GM19023 (cell line): ENCODE measurements at regions not wholly inside any gene's neighbourhood (a gene's known extent, or its start where the extent isn't known, plus 50 kb on each side); places are given as distances from the start of the nearest gene placed in this dataset.
"Not testable (repeated sequence)": the region's sequence is repeated elsewhere in the genome, so short reads cannot be mapped to it uniquely, and the experiment has no call there.

Experiments used
- ATAC-seq: cut with Tn5 transposase; IDR thresholded peaks from one replicate; pipeline ENCODE4 v1.9.1; 2021; ENCODE audit warnings: mild to moderate bottlenecking, moderate library complexity; ENCODE audit not compliant: unreplicated experiment

- no peak for ATAC-seq
These were observed 107.1 kb downstream of the USP22 start for GRCh38 chr17:20935740-20936139.

GRCh38 chr17:20938244-20938643, 104.6 kb downstream of the USP22 start:
- no peak for ATAC-seq

GRCh38 chr17:20938988-20939615, 103.7 kb downstream of the USP22 start:
- ATAC-seq = no peak

GRCh38 chr17:20941872-20942271, 100.9 kb downstream of the USP22 start:
- ATAC-seq = no peak

- ATAC-seq = no peak
These were observed 98.6 kb downstream of the USP22 start for GRCh38 chr17:20944014-20944865.

- not testable (repeated sequence) for ATAC-seq
These were observed 95.1 kb downstream of the USP22 start for GRCh38 chr17:20947708-20948107.

GRCh38 chr17:20948984-20949777, 93.6 kb downstream of the USP22 start:
- no peak for ATAC-seq
